Mesendoderm (in vitro differentiated cells): ENCODE measurements at regions not wholly inside any gene's neighbourhood (a gene's known extent, or its start where the extent isn't known, plus 50 kb on each side); places are given as distances from the start of the nearest gene placed in this dataset.
A peak's percentile ranks its signal among the peaks of the same experiment; 100 is the strongest.
"Not testable (repeated sequence)": the region's sequence is repeated elsewhere in the genome, so short reads cannot be mapped to it uniquely, and the experiment has no call there.

Experiments
- DNase-seq: peaks from one replicate; pipeline ENCODE4 v3.0.0; 2013
- H2AK5ac ChIP-seq: 2 replicates; pipeline ENCODE4 v1.6.1; 2013; ENCODE audit warnings: low read length, inconsistent platforms
- H2BK120ac ChIP-seq: 2 replicates; pipeline ENCODE4 v1.6.1; 2013; ENCODE audit warnings: low read depth, mild to moderate bottlenecking, low read length, moderate library complexity, mixed read lengths
- H2BK15ac ChIP-seq: replicated peaks from 2 replicates; pipeline ENCODE4 v1.6.1; 2013; ENCODE audit warnings: low read depth, mild to moderate bottlenecking, moderate library complexity
- H2BK5ac ChIP-seq: 2 replicates; pipeline ENCODE4 v1.6.1; 2013; ENCODE audit warnings: low read length, inconsistent platforms
- H3K18ac ChIP-seq: 2 replicates; pipeline ENCODE4 v1.6.1; 2013; ENCODE audit warnings: mild to moderate bottlenecking, low read length, mixed read lengths
- H3K23ac ChIP-seq: one replicate; pipeline ENCODE4 v1.6.1; 2013; ENCODE audit warnings: low read length
- H3K27ac ChIP-seq: 2 replicates; pipeline ENCODE4 v1.5.1; 2013; ENCODE audit warnings: low read depth, mild to moderate bottlenecking, inconsistent platforms, low read length, moderate library complexity
- H3K27me3 ChIP-seq: 2 replicates; pipeline ENCODE4 v1.6.1; 2013; ENCODE audit warnings: low read length, control low read depth, mild to moderate bottlenecking, inconsistent platforms; ENCODE audit not compliant: insufficient read depth, poor library complexity
- H3K36me3 ChIP-seq: 2 replicates; pipeline ENCODE4 v1.6.1; 2013; ENCODE audit warnings: low read length, inconsistent platforms; ENCODE audit not compliant: control insufficient read depth, insufficient read depth
- H3K4ac ChIP-seq: one replicate; pipeline ENCODE4 v1.6.1; 2013; ENCODE audit warnings: low read depth, mild to moderate bottlenecking, low read length, moderate library complexity
- H3K4me1 ChIP-seq: 2 replicates; pipeline ENCODE4 v1.6.1; 2013; ENCODE audit warnings: low read depth, low read length, inconsistent platforms; ENCODE audit not compliant: control insufficient read depth
- H3K4me2 ChIP-seq: 2 replicates; pipeline ENCODE4 v1.6.1; 2013; ENCODE audit warnings: low read length
- H3K4me3 ChIP-seq: 2 replicates; pipeline ENCODE4 v1.5.1; 2013; ENCODE audit warnings: mild to moderate bottlenecking, low read length
- H3K56ac ChIP-seq: one replicate; pipeline ENCODE4 v1.6.1; 2013; ENCODE audit warnings: low read length
- H3K79me1 ChIP-seq: 2 replicates; pipeline ENCODE4 v1.6.1; 2013; ENCODE audit warnings: low read length, inconsistent platforms
- H3K79me2 ChIP-seq: 2 replicates; pipeline ENCODE4 v1.6.1; 2013; ENCODE audit warnings: mild to moderate bottlenecking, low read length; ENCODE audit not compliant: control insufficient read depth, insufficient read depth
- H3K9ac ChIP-seq: 2 replicates; pipeline ENCODE4 v1.6.1; 2013; ENCODE audit warnings: low read length, inconsistent platforms
- H4K5ac ChIP-seq: one replicate; pipeline ENCODE4 v1.6.1; 2013; ENCODE audit warnings: low read length
- H4K8ac ChIP-seq: one replicate; pipeline ENCODE4 v1.6.1; 2013; ENCODE audit warnings: low read depth, mild to moderate bottlenecking, control low read depth, low read length, moderate library complexity
- WGBS: extraction: QIAGEN DNeasy Blood & Tissue Kit; methylation state at CpG from one replicate; pipeline ENCODE4 v1.1.7; 2013; ENCODE audit warnings: low lambda C conversion rate, missing lambda C conversion rate; ENCODE audit not compliant: insufficient coverage; ENCODE audit errors: extremely low coverage; 5-methylcytosine and 5-hydroxymethylcytosine counted together

DNA sequence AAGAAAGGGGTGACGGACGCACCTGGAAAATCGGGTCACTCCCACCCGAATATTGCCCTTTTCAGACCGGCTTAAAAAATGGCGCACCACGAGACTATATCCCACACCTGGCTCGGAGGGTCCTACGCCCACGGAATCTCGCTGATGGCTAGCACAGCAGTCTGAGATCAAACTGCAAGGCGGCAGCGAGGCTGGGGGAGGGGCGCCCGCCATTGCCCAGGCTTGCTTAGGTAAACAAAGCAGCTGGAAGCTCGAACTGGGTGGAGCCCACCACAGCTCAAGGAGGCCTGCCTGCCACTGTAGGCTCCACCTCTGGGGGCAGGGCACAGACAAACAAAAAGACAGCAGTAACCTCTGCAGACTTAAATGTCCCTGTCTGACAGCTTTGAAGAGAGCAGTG, 276.9 kb downstream of the SEC61B start:
- H4K5ac ChIP-seq, H3K4me3 ChIP-seq, H3K9ac ChIP-seq, H2AK5ac ChIP-seq, H3K23ac ChIP-seq, H3K36me3 ChIP-seq, H2BK15ac ChIP-seq, H3K18ac ChIP-seq, H3K4me1 ChIP-seq, DNase-seq, H4K8ac ChIP-seq, H3K56ac ChIP-seq, H3K4me2 ChIP-seq, H2BK120ac ChIP-seq, H3K4ac ChIP-seq, H3K27ac ChIP-seq, H2BK5ac ChIP-seq, H3K79me2 ChIP-seq, H3K27me3 ChIP-seq, H3K79me1 ChIP-seq: not testable (repeated sequence)
- no CpG with 5 or more reads among the region's 16 CpGs for WGBS

DNA sequence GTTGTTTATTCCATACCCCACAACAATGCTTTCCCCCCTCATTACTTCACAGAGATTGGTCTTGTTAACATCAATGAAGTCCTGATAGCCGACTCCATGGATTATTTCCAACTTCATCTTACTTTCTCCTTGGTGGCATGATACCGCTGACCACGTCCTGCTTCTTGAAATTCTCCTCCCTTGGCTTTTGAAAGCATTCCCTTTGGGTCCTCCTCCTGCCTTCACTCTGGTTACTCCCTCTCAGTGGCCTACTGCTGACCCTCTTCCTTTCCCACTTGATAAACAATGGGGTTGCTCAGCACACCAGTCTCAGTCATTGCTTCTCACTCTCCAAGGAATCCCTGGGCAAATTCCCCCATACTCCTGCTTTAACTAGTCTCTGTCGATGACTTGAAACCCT, 283.9 kb downstream of the SEC61B start:
- H2BK5ac ChIP-seq = no peak overlapping the region
- no peaks in the 10 kb centered on the region for H3K79me2 ChIP-seq
- H4K8ac ChIP-seq = no peak overlapping the region
- H2BK15ac ChIP-seq = no peak overlapping the region
- no peak overlapping the region for H3K18ac ChIP-seq
- no peaks in the 10 kb centered on the region for H3K79me1 ChIP-seq
- no peaks in the 10 kb centered on the region for H3K27me3 ChIP-seq
- H4K5ac ChIP-seq = no peak overlapping the region
- no peaks in the 10 kb centered on the region for H3K36me3 ChIP-seq
- no CpG with 5 or more reads among the region's 4 CpGs for WGBS
- no peak overlapping the region for H3K56ac ChIP-seq
- peaks cover 4% of the 10 kb centered on the region for H3K4me1 ChIP-seq
- no peak overlapping the region for H3K9ac ChIP-seq
- no peak overlapping the region for H3K4ac ChIP-seq
- no peak overlapping the region for H2BK120ac ChIP-seq
- no peak overlapping the region for H3K4me3 ChIP-seq
- no peak overlapping the region for H3K23ac ChIP-seq
- no peak overlapping the region for H3K4me2 ChIP-seq
- no peak overlapping the region for H2AK5ac ChIP-seq
- H3K27ac ChIP-seq = no peak overlapping the region
- no peak for DNase-seq

DNA sequence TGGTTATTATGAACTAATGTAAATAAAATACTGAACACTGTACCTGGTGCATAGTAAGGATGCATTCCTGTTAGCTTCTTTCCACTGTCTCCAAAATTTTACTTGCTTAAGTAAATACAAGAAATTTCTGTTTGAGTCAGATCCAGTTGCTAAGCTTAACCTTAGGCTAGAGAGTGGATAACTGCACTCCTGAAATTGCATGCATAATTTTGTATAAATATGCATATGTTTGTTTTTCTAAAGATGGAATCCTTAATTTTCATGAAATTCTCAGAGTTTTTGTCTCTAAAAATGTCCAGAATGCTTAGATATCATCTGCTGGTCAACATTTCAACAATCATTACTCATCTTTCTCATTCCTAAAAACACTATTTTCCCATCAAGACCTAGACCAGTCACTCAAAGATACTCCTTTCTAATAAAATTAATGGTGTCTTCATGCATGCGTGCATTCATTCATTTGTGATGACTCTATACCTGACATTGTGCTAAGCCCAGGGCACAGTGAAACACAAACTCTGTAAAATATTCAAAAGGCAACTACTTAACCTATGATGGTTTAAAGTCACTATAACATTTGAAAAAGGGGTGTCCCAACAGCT, 284.8 kb downstream of the SEC61B start:
- no peak overlapping the region for H2BK5ac ChIP-seq
- H3K27ac ChIP-seq = no peak overlapping the region
- H3K27me3 ChIP-seq = no peaks in the 10 kb centered on the region
- H3K18ac ChIP-seq = no peak overlapping the region
- H4K5ac ChIP-seq = no peak overlapping the region
- H3K79me1 ChIP-seq = no peaks in the 10 kb centered on the region
- no peak overlapping the region for H3K23ac ChIP-seq
- no peak overlapping the region for H3K4me3 ChIP-seq
- no peak overlapping the region for H3K9ac ChIP-seq
- H2AK5ac ChIP-seq = no peak overlapping the region
- no CpG with 5 or more reads among the region's 1 CpG for whole genome bisulfite sequencing
- no peak overlapping the region for H3K4me2 ChIP-seq
- peaks cover 4% of the 10 kb centered on the region for H3K4me1 ChIP-seq
- no peak overlapping the region for H4K8ac ChIP-seq
- H2BK120ac ChIP-seq = no peak overlapping the region
- H3K4ac ChIP-seq = no peak overlapping the region
- H3K36me3 ChIP-seq = no peaks in the 10 kb centered on the region
- no peak overlapping the region for H3K56ac ChIP-seq
- no peak for DNase-seq
- H3K79me2 ChIP-seq = no peaks in the 10 kb centered on the region
- H2BK15ac ChIP-seq = no peak overlapping the region

DNA sequence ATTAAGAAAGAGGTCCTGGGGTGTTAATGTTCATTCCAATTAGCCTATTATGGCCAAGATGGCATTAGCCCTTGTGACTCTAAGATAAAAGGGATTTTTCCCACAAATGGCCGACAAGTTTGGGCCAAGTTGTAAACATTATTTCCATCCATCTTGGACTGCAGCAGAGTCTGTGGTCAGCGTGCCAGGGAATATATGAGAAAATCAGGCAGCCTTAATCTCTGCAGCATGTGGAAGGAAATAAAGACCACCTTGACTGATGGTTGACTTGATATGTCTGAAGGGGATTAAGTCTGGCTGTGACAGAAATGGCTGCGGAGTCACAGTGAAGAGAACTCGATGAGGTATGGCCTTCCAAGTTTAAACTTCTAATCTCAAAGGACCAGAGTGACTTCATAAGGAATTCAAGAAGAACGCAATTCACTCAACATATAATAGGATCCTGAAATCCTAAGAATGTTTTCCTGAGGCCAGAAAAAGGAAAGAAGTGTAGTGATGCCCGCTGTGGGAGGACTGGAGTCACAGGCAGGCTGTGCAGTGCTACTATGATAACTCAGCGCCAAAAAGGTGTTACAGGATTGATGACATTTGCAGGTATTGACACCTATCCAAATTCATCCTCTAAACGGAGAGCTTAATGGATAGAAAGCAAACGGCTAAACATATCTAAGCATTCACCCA, 287.1 kb downstream of the SEC61B start:
- H3K27me3 ChIP-seq = no peaks in the 10 kb centered on the region
- no peak overlapping the region for H2BK120ac ChIP-seq
- H3K27ac ChIP-seq = no peak overlapping the region
- no peak overlapping the region for H3K18ac ChIP-seq
- no peak overlapping the region for H4K8ac ChIP-seq
- H3K4me2 ChIP-seq = no peak overlapping the region
- H3K79me1 ChIP-seq = no peaks in the 10 kb centered on the region
- no peak overlapping the region for H3K4me3 ChIP-seq
- H3K9ac ChIP-seq = no peak overlapping the region
- H3K23ac ChIP-seq = no peak overlapping the region
- H3K56ac ChIP-seq = no peak overlapping the region
- WGBS = no CpG with 5 or more reads among the region's 9 CpGs
- no peaks in the 10 kb centered on the region for H3K36me3 ChIP-seq
- H3K4ac ChIP-seq = no peak overlapping the region
- no peak overlapping the region for H2BK5ac ChIP-seq
- H3K4me1 ChIP-seq = peaks cover 4% of the 10 kb centered on the region
- peak; percentile 60 for DNase-seq
- no peak overlapping the region for H4K5ac ChIP-seq
- H2BK15ac ChIP-seq = no peak overlapping the region
- H3K79me2 ChIP-seq = no peaks in the 10 kb centered on the region
- H2AK5ac ChIP-seq = no peak overlapping the region

DNA sequence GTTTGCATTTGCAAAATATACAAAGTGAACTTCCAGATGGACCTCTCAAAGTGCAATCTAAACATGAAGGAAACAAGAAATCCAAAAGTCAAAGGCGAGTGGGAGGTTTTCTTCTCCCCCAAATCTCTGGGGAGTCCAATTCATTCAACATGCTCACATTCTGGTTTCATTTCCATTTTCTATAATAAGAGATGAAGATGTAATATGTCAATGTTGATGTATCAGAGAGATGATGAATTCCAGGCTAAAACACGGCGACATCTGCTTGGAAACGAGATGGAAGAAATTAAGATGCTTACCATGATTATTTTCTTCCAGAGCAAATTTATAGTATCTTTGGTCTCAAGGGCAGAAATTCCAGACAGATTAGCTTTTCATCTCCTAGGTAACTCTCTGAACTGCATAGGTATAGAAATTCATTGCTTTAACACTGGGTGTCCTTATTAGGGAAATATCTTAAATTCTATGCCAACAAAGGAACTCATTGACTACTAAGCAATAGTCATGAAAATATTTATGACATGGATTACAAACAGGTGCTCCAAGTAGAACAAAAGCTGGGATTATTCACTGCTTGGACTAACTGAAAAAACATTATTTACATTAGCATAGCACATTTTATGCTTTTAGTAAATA, 287.9 kb downstream of the SEC61B start:
- no peak overlapping the region for H3K4me3 ChIP-seq
- H3K18ac ChIP-seq = no peak overlapping the region
- H3K79me1 ChIP-seq = no peaks in the 10 kb centered on the region
- no peak overlapping the region for H2BK5ac ChIP-seq
- no peak overlapping the region for H2AK5ac ChIP-seq
- H4K5ac ChIP-seq = no peak overlapping the region
- H3K27ac ChIP-seq = no peak overlapping the region
- H3K9ac ChIP-seq = no peak overlapping the region
- H3K56ac ChIP-seq = no peak overlapping the region
- H3K4ac ChIP-seq = no peak overlapping the region
- DNase-seq = no peak
- no peak overlapping the region for H4K8ac ChIP-seq
- H3K36me3 ChIP-seq = no peaks in the 10 kb centered on the region
- peaks cover 4% of the 10 kb centered on the region for H3K4me1 ChIP-seq
- no peaks in the 10 kb centered on the region for H3K27me3 ChIP-seq
- H2BK120ac ChIP-seq = no peak overlapping the region
- no peak overlapping the region for H3K4me2 ChIP-seq
- no peak overlapping the region for H3K23ac ChIP-seq
- WGBS = no CpG with 5 or more reads among the region's 4 CpGs
- no peaks in the 10 kb centered on the region for H3K79me2 ChIP-seq
- H2BK15ac ChIP-seq = no peak overlapping the region
